T-helper 22 cell (primary cell): ENCODE measurements at regions not wholly inside any gene's neighbourhood (a gene's known extent, or its start where the extent isn't known, plus 50 kb on each side); places are given as distances from the start of the nearest gene placed in this dataset.

Experiments used
- DNase-seq: peaks from one replicate; pipeline ENCODE4 v3.0.0-alpha.2; 2020; ENCODE audit warnings: low read depth

- DNase-seq, result no peak
Measured at GRCh38 chr20:50273601-50274491, 83.2 kb downstream of the CEBPB start.

- no peak for DNase-seq
Measured at GRCh38 chr20:50274570-50275430, 84.2 kb downstream of the CEBPB start.

DNA sequence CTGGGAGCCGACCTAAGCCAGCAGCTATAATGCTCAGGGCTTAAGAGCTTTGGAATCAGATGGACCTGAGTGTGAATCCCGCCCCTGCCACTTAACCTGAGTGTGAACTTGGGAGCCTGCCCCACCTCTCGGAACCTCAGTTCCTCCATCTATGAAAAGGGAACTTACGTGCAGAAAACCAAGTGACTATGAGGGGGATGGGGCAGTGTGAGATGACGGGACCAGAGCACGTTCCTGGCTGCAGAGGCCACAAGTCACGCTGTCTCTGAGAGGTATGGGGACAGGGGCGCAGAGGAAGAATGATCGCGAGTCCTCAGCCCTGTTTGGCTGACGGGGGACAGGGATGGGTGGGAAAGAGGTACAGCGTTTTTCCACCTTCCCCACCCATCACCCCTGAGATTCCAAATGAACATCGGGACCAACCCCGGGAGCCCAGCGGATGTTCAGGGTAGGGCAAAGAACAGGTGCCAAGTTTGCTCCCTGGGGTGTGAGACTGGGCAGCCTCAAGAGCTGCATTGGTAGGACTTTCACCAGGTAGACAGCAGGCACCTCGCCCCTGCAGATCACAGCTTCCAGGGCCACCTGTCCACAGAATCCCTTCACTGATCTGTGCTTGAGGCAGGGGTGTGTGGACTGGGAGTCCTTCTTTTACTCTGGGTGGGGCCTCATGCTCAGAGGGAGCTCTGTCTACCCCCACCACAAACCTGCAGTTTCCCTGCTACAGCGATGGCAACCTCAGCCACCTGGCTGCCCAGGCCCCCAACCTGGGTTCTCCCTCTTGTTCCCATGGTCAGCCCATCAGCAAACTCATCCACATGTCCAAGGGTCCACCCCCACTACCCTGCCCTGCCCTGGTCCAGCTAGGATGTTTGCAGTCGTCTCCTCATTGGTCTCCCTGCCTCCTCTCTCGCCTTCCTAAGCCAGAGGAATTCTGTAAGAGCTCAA lies 85.8 kb downstream of the CEBPB start:
- no peak for DNase-seq

DNA sequence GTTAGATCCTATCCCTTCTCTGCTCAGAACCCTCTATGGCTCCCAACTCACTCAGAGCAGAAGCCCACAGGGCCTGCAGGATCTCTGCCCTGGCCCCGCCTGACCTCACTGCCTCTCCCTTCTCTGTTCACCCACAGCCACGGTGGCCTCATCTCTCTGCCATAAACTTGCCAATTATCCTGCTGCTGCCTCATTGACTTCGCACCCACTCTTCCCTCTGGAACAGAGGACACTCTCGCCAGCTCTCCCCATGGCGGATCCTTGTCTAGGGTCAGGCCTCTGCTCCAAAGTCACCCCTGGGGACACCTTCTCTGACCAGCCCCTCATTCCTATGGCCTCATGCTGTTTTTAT lies 86.4 kb downstream of the CEBPB start:
- no peak for DNase-seq

DNA sequence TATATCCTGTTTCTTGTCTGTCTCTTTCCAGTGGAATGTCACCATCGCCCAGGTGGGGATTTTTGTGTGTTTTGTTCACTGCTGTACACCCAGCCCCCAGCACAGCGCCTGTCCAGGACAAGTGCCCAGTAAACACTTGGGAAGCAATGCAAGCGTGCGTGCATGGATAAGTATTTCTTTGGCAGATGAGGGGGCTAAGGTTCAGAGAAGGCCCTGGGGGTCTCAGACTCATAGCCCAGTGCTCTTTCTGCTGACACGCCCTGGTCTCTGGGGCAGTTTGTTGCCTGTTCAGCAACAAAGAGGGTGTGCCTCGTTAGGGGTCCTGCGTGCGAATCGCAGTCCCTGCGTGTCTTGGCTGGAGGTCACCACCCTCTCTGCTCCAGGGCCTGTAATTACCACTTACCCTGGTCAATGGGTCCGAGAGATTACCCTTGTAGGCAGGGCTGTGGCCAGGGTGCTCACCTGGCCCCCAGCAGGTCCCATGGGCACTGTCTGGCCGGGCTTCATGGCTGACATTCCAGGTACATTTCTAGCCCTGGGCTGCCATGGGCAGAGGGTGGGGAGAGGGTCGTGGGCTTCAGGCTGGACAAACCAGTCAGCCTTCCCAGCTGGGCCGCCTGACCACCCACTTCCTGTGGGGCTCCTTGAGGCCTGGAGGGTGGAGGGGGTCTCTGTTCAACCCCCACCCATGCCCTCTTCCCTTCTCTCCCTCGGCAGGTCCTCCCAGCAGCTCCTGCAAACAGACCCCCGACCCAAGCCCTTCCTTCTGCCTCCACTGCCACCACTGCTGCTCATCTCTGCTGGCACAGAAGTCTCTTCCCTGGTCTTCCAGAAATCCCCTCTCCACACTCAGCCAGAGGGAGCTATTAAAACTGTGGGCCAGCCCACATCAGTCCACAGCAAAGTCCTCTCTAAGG lies 87.1 kb downstream of the CEBPB start:
- DNase-seq, result no peak

GRCh38 chr20:50278377-50278683 lies 87.7 kb downstream of the CEBPB start:
- DNase-seq, result no peak

DNA sequence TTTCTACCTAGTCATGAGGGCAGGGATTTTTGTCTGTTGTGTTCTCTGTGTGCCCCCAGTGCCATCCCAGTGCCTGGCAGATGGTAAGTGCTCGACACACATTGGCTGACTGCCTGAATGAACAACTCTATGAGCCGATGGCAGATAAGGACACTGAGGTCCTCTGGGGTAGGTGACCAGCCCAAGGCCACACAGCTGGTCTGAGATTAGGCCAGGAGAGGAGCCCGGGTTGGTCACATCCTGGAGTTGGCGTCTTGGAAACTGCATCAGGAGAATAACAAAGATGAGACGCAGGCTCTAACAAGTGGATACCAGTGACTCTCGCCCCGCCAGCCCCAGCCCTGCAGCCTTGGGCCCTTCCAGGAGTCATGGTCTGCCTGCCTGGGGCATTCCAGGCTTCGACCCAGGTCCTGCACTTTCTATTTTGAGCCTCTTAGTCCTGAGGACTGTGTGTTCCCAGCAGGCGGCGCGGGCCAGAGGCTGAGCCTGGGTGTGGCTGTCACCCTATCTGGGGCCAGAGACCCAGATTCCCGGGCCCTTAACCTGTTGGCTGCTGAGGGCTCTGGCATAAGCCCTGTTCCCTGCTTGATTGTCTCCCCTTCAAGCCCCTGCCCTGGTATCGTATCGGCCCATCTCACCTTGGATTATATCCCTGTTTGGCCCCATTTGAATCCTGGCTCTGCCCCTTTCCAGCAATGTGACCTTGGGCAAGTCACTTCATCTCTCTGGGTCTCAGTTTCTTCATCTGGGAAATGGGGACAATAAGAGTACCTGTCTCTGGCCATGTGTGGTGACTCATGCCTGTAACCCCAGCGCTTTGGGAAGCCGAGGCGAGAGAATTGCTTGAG lies 88.3 kb downstream of the CEBPB start:
- DNase-seq, result no peak

DNA sequence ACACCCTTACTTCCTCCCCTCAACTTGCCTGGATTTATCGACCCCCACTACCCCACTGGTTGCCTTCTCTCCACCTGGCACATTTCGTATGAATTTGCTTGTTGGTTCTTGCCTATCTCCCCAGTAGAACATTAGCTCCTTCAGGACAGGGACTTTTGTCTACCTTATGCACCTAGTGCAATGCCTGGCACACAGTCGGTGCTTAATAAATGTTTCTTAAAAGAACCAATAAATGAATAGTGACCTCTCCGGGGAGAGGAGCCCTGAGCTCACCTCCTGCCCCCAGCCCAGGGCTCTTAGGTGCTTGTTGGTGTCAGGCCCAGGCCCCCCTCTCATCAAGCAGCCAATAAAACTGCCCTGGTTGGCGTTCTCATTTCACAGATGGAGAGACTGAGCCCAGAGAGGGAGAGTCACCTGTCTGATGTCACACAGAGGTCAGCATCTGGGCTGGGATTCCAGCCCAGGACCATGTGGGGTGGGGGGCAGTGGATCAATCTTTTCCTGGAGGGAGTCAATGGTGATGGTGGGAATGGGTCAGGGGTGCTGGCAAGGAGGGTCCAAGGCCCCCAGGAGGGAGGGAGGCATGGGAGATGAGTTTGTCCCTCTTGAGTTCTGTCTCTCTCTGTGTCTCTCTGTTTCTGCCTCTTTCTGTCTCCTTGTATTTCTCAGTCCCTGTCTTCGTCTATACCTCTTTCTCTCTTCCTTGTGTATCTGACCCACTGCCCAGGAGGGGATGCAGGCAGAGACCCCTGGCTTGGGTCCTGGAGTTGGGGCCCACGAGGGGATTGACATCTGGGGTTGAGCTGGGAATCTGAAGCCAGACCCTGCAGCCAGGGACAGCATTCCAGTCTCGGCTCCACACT lies 89.6 kb downstream of the CEBPB start:
- DNase-seq, result no peak

DNA sequence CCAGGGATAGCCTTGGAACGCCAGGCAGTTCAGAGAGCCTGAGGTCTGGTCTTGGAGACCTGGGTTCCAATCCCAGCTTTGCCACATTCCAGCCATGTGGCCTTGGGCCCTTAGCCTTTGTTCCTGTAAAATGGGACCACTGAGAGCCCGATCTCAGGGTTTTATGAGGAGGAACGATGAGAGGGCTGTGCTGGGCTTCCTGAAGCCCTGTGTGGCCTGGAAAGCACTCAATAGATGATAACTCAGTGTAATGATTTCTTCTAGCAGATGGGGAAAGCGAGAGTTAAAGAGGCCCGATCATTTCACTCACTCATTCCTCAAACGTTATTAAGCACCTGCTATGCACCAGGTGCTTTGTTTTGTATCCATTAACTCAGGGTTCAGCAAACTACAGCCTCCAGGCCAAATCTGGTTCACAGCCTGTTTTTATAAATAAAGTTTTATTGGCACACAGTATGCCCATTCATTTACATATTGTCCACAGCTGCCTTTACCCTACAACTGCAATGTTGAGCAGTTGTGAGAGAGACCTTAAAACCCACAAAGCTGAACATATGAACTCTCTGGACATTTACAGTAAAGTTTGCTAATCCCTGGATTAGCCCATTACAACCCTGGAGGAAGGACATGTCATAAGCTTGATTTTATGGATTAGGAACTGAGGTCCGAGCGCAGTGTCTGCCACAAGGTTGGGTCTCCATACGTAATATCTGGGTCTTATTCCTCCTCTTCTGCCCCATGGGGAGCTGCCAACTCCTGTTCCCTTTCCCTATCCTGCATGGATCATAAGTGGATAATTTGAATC lies 90.4 kb downstream of the CEBPB start:
- no peak for DNase-seq

GRCh38 chr20:50281831-50282591 lies 91.4 kb downstream of the CEBPB start:
- DNase-seq, result no peak

DNA sequence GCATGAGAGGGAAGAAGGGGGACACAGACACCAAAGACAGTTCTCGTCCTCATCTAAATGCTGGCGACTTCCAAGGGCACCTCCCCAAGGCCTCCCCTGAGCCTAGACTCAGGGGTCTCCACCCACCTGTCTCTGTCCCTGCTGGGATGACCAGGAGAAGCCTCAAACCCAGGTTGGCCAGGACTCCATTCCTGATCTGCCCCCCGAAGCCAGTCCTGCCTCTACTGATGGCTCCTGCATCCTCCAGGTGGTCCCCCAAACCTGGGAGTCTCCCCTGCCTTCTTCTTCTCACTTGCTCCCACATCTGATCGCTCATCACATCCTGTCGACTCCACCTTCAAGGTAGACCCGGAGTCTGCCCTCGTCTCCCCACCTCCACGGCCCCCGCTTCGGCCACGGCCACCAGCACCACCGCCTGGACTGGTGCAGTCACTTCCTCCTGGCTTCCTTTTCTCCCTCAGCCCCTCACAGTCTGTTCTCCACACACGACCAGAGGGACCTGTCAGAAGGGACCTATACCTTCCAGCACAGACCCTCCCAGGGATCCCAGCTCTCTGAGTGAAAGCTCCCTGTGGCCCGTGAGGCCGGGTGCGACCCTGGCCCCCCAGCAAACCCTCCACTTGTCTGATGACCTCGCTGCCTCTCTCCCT lies 92.1 kb downstream of the CEBPB start:
- DNase-seq, result no peak

DNA sequence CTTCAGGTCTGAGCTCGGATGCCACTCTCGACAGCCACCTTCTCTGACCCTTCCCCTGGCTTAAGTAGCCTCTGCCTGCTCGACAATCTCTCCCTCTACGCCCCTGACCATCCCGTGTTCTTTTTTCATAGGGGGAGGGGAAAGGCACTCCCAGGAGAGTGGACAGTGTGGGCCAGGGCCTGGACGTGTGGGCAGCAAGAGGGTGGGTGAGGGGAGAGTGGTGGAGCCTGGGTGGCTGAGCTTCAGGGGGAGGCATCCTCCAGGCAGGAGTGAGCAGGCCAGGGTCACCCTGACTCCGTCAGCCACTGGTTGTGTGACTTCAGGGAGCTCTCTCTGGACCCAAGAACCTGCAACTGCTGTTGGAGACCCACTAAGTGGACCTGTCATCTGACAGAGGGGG lies 92.7 kb downstream of the CEBPB start:
- no peak for DNase-seq

DNA sequence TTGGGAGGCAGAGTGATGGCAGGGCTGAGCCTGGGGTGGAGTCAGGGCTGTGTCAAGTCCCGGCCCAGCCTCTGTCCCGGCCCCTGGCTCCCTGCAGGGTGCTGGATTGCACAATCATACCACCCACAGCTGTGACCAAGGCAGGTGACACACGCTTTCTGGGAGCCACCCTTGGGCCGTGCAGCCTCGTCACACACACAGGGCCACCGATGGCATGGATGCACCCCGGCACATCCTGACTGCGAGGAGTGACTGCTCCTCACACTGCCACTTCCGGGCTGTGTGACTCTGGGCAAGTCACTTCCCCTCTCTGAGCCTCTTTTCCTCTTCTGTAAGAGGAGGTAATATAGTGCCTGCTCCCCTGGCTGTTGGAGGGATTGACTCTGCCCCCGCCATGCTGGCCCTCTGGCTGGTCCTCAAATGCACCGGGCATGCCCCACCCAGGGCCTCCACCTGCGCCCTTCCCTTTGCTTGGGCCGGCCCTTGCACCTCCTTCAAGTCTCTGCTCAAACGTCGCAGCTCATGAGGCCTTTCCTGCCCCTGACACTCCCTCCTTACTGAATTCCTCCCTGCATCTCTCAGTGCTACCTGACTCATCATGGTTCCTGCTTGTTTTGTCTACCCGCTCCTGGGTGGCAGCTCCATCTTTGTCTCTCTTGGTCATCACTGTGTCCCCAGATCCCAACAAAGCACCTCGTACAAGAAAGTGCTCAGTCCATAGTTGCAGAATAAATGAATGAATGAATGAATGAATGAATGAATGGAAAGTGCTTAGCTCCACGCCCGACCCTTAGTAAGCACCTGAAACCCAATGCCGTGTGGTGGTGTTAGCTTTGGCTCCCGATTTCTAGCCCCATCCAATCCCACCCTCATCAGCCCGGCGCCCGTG lies 93.5 kb downstream of the CEBPB start:
- no peak for DNase-seq

DNA sequence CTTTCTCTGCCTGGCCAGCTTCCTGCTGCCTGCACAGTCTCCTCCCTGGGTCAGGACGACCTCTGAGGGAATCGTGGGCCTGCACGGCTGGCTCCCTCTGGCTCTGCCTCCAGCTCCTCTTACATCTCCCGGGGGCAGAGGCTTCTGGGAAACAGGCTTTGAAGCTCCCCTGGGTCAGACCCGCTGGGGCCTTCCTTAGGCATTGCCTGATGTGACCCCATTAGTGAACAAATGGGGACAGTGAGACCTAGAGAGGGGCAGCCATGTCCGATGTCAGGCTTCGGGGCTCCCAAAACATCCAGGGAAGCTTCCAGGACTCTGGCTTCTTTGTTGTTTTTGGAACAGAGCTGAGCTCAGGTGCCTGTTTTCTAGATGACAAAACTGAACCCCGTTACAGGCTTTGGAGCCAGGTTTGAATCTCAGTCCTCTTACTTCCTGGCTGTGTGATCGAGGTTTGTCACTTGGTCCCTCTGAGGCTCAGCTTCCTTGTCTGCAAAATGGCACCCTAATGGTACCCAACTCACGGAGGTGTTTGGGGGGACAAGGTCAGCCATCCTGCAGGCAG lies 94.3 kb downstream of the CEBPB start:
- DNase-seq, result no peak

- DNase-seq, result no peak
Measured at GRCh38 chr20:50285376-50286173, 94.9 kb downstream of the CEBPB start.
